ENCODE measurements at regions not wholly inside any gene's neighbourhood (a gene's known extent, or its start where the extent isn't known, plus 50 kb on each side); places are given as distances from the start of the nearest gene placed in this dataset.
"Not testable (repeated sequence)": the region's sequence is repeated elsewhere in the genome, so short reads cannot be mapped to it uniquely, and the experiment has no call there.

- H3K36me3 ChIP-seq, result no peaks in the 10 kb centered on the region
- intact Hi-C loops (cut with DNase I; ENCODE audit: low total_unique reads), result no loop called here
- H3K4me1 ChIP-seq, result no peaks in the 10 kb centered on the region
These were observed 232.8 kb upstream of the ATP5MC3 start for GRCh38 chr2:175414191-175414881.

GRCh38 chr2:175410941-175411340 is 229.4 kb upstream of the ATP5MC3 start:
- DNase-seq (ENCODE audit: low spot score in 2 of 2); H3K9me3 ChIP-seq; H3K4me3 ChIP-seq; H3K36me3 ChIP-seq; intact Hi-C loops (cut with DNase I; ENCODE audit: low total_unique reads); H3K27me3 ChIP-seq; H3K4me1 ChIP-seq; H3K27ac ChIP-seq: not testable (repeated sequence)

More at GRCh38 chr2:175414191-175414881, 232.8 kb upstream of the ATP5MC3 start:
- Histone ChIP-seq H3K4me3 (no peak overlapping the region), H3K27ac (no peak overlapping the region), H3K9me3 (no peaks in the 10 kb centered on the region), H3K27me3 (no peaks in the 10 kb centered on the region)
- DNase-seq (ENCODE audit: low spot score in 2 of 2), result no peak
- TF ChIP-seq POLR2AphosphoS5 (IDR thresholded peaks at IDR 0.05) (no peak), POLR2A (IDR thresholded peaks at IDR 0.05) (no peak)

- intact Hi-C loops (cut with DNase I; ENCODE audit: low total_unique reads), result no loop called here
- TF ChIP-seq CTCF (IDR thresholded peaks at IDR 0.05), result no peak
- TF ChIP-seq POLR2AphosphoS5 (IDR thresholded peaks at IDR 0.05), result no peak
- no peak for TF ChIP-seq POLR2A (IDR thresholded peaks at IDR 0.05)
- DNase-seq (ENCODE audit: low spot score in 2 of 2), result no peak
- Histone ChIP-seq H3K27ac (no peak overlapping the region), H3K4me1 (no peaks in the 10 kb centered on the region), H3K36me3 (no peaks in the 10 kb centered on the region), H3K4me3 (no peak overlapping the region), H3K9me3 (no peaks in the 10 kb centered on the region), H3K27me3 (no peaks in the 10 kb centered on the region)
These were observed 223.3 kb upstream of the ATP5MC3 start for GRCh38 chr2:175404839-175405238.

GRCh38 chr2:175403599-175404221 is 222.2 kb upstream of the ATP5MC3 start:
- H3K27ac ChIP-seq, result no peak overlapping the region
- no peak for DNase-seq (ENCODE audit: low spot score in 2 of 2)
- no peaks in the 10 kb centered on the region for H3K4me1 ChIP-seq
- no peaks in the 10 kb centered on the region for H3K36me3 ChIP-seq
- intact Hi-C loops (cut with DNase I; ENCODE audit: low total_unique reads), result no loop called here
- H3K27me3 ChIP-seq, result no peaks in the 10 kb centered on the region
- no peak overlapping the region for H3K4me3 ChIP-seq
- no peaks in the 10 kb centered on the region for H3K9me3 ChIP-seq
- no peak for TF ChIP-seq POLR2AphosphoS5 (IDR thresholded peaks at IDR 0.05)
- TF ChIP-seq POLR2A (IDR thresholded peaks at IDR 0.05), result no peak
- no peak for TF ChIP-seq CTCF (IDR thresholded peaks at IDR 0.05)

- Histone ChIP-seq H3K27ac (no peak overlapping the region), H3K4me1 (no peaks in the 10 kb centered on the region), H3K4me3 (no peak overlapping the region), H3K36me3 (no peaks in the 10 kb centered on the region), H3K27me3 (no peaks in the 10 kb centered on the region), H3K9me3 (no peaks in the 10 kb centered on the region)
- intact Hi-C loops (cut with DNase I; ENCODE audit: low total_unique reads), result no loop called here
- TF ChIP-seq POLR2A (IDR thresholded peaks at IDR 0.05) (no peak), CTCF (IDR thresholded peaks at IDR 0.05) (no peak), POLR2AphosphoS5 (IDR thresholded peaks at IDR 0.05) (no peak)
- DNase-seq (ENCODE audit: low spot score in 2 of 2), result no peak
These were observed 221.1 kb upstream of the ATP5MC3 start for GRCh38 chr2:175402571-175402970.

GRCh38 chr2:175401956-175402469 is 220.5 kb upstream of the ATP5MC3 start:
- Histone ChIP-seq H3K36me3 (no peaks in the 10 kb centered on the region), H3K27me3 (no peaks in the 10 kb centered on the region), H3K27ac (no peak overlapping the region), H3K4me1 (no peaks in the 10 kb centered on the region), H3K9me3 (no peaks in the 10 kb centered on the region), H3K4me3 (no peak overlapping the region)
- TF ChIP-seq POLR2A (IDR thresholded peaks at IDR 0.05) (no peak), CTCF (IDR thresholded peaks at IDR 0.05) (no peak), POLR2AphosphoS5 (IDR thresholded peaks at IDR 0.05) (no peak)
- intact Hi-C loops (cut with DNase I; ENCODE audit: low total_unique reads), result no loop called here
- no peak for DNase-seq (ENCODE audit: low spot score in 2 of 2)
